ENCODE measurements at regions not wholly inside any gene's neighbourhood (a gene's known extent, or its start where the extent isn't known, plus 50 kb on each side); places are given as distances from the start of the nearest gene placed in this dataset.

- no peak overlapping the region for H3K27ac ChIP-seq (ENCODE audit: low read length in 2 of 2)
- H3K36me3 ChIP-seq (replicated peaks in 1 of 2; ENCODE audit: control extremely low read depth in 1 of 2, control insufficient read depth in 1 of 2, extremely low read depth in 1 of 2, insufficient read depth in 2 of 2, low read length in 1 of 2), result no peaks in the 10 kb centered on the region
- H3K9me3 ChIP-seq (ENCODE audit: control extremely low read depth in 1 of 3, control insufficient read depth in 2 of 3, insufficient read depth in 1 of 3, low read length in 2 of 3), result no peaks in the 10 kb centered on the region
- Mint-ChIP-seq H3K4me1 (no peaks in the 10 kb centered on the region), H3K4me3 (no peak overlapping the region), H3K9me3 (ENCODE audit: insufficient read depth) (no peaks in the 10 kb centered on the region), H3K27me3 (peaks cover 17% of the 10 kb centered on the region), H3K27ac (no peak overlapping the region)
- H3K4me2 ChIP-seq (replicated peaks; ENCODE audit: low read depth, low read length, poor library complexity, severe bottlenecking), result no peak overlapping the region
- TF ChIP-seq, protein P1, sequence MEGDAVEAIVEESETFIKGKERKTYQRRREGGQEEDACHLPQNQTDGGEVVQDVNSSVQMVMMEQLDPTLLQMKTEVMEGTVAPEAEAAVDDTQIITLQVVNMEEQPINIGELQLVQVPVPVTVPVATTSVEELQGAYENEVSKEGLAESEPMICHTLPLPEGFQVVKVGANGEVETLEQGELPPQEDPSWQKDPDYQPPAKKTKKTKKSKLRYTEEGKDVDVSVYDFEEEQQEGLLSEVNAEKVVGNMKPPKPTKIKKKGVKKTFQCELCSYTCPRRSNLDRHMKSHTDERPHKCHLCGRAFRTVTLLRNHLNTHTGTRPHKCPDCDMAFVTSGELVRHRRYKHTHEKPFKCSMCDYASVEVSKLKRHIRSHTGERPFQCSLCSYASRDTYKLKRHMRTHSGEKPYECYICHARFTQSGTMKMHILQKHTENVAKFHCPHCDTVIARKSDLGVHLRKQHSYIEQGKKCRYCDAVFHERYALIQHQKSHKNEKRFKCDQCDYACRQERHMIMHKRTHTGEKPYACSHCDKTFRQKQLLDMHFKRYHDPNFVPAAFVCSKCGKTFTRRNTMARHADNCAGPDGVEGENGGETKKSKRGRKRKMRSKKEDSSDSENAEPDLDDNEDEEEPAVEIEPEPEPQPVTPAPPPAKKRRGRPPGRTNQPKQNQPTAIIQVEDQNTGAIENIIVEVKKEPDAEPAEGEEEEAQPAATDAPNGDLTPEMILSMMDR (IDR thresholded peaks at IDR 0.05), result no peak
- TF ChIP-seq EZH2 (IDR thresholded peaks at IDR 0.05; ENCODE audit: borderline replicate concordance, insufficient read depth, low read depth, low read length, poor library complexity, severe bottlenecking), result no peak
- no CpG with 5 or more reads among the region's 3 CpGs for WGBS (ENCODE audit: insufficient coverage)
- H3K4me1 ChIP-seq (ENCODE audit: control insufficient read depth in 2 of 2, insufficient read depth in 2 of 2, low read length in 2 of 2), result no peaks in the 10 kb centered on the region
- peaks cover 0 to 3% (median 2%) of the 10 kb centered on the region in 4 experiments for H3K27me3 ChIP-seq (replicated peaks in 1 of 4; ENCODE audit: control extremely low read depth in 1 of 4, control insufficient read depth in 3 of 4, insufficient read depth in 4 of 4, low read length in 3 of 4)
- intact Hi-C loops (cut with micrococcal nuclease), result no loop called here
- H3K9ac ChIP-seq (ENCODE audit: low read length), result no peak overlapping the region
- POLR2A ChIA-PET, result no interaction called here
- H2AFZ ChIP-seq (ENCODE audit: insufficient read depth, low read depth, low read length, poor library complexity, severe bottlenecking), result no peak overlapping the region
- no peak for ATAC-seq (ENCODE audit: low read depth)
- no peaks in the 10 kb centered on the region for H3K79me2 ChIP-seq (ENCODE audit: control insufficient read depth, insufficient read depth, low read length)
- DNase-seq, result no peak
- CTCF ChIA-PET, result interaction anchor here (0.6 to 1.7 kb wide), 4 partner anchors 9 to 188 kb away, joined by 3 to 5 read pairs (median 4); no protein-coding TSS in a partner anchor
- H4K20me1 ChIP-seq (ENCODE audit: control insufficient read depth, insufficient read depth, low read length, poor library complexity, severe bottlenecking), result no peaks in the 10 kb centered on the region
- H3K4me3 ChIP-seq (ENCODE audit: control extremely low read depth in 1 of 5, extremely low read depth in 1 of 5, insufficient read depth in 1 of 5, low read depth in 2 of 5, low read length in 4 of 5), result no peak overlapping the region
These were observed 174.3 kb upstream of the CCND2 start for GRCh38 chr12:4099276-4099675.

- 33% methylated on average over 3 of the region's 5 CpGs for WGBS (ENCODE audit: insufficient coverage)
- ATAC-seq (ENCODE audit: low read depth), result no peak
These were observed 182.4 kb upstream of the CCND2 start for GRCh38 chr12:4091016-4091743.

More at GRCh38 chr12:4091016-4091743, 182.4 kb upstream of the CCND2 start:
- intact Hi-C loops (cut with micrococcal nuclease), result no loop called here
- Histone ChIP-seq H3K36me3 (replicated peaks in 1 of 2; ENCODE audit: control extremely low read depth in 1 of 2, control insufficient read depth in 1 of 2, extremely low read depth in 1 of 2, insufficient read depth in 2 of 2, low read length in 1 of 2) (no peaks in the 10 kb centered on the region), H3K4me2 (replicated peaks; ENCODE audit: low read depth, low read length, poor library complexity, severe bottlenecking) (no peak overlapping the region), H3K4me1 (ENCODE audit: control insufficient read depth in 2 of 2, insufficient read depth in 2 of 2, low read length in 2 of 2) (peaks cover 5 to 9% of the 10 kb centered on the region in 2 donors), H2AFZ (ENCODE audit: insufficient read depth, low read depth, low read length, poor library complexity, severe bottlenecking) (no peak overlapping the region), H3K27ac (ENCODE audit: low read length in 2 of 2) (no peak overlapping the region), H3K79me2 (ENCODE audit: control insufficient read depth, insufficient read depth, low read length) (no peaks in the 10 kb centered on the region), H3K9ac (ENCODE audit: low read length) (no peak overlapping the region), H3K4me3 (ENCODE audit: control extremely low read depth in 1 of 5, extremely low read depth in 1 of 5, insufficient read depth in 1 of 5, low read depth in 2 of 5, low read length in 4 of 5) (no peak overlapping the region), H3K27me3 (replicated peaks in 1 of 4; ENCODE audit: control extremely low read depth in 1 of 4, control insufficient read depth in 3 of 4, insufficient read depth in 4 of 4, low read length in 3 of 4) (peaks cover 0 to 3% (median 0%) of the 10 kb centered on the region in 4 experiments), H4K20me1 (ENCODE audit: control insufficient read depth, insufficient read depth, low read length, poor library complexity, severe bottlenecking) (no peaks in the 10 kb centered on the region), H3K9me3 (ENCODE audit: control extremely low read depth in 1 of 3, control insufficient read depth in 2 of 3, insufficient read depth in 1 of 3, low read length in 2 of 3) (no peaks in the 10 kb centered on the region)
- Mint-ChIP-seq H3K27ac (no peak overlapping the region), H3K4me1 (peaks cover 5% of the 10 kb centered on the region), H3K9me3 (ENCODE audit: insufficient read depth) (no peaks in the 10 kb centered on the region), H3K4me3 (no peak overlapping the region), H3K27me3 (peaks cover 14% of the 10 kb centered on the region)
- TF ChIP-seq, protein P1 (IDR thresholded peaks at IDR 0.05), result no peak
- TF ChIP-seq EZH2 (IDR thresholded peaks at IDR 0.05; ENCODE audit: borderline replicate concordance, insufficient read depth, low read depth, low read length, poor library complexity, severe bottlenecking), result no peak
- no peak for DNase-seq
- CTCF ChIA-PET, result interaction anchor here (0.8 to 2.7 kb wide), 3 partner anchors 17 to 186 kb away, joined by 3 to 7 read pairs (median 3); no protein-coding TSS in a partner anchor
- POLR2A ChIA-PET, result no interaction called here
